NOMO-1 treated with dmso at 0.1 percent for 144 hours (cell line): ENCODE measurements at regions not wholly inside any gene's neighbourhood (a gene's known extent, or its start where the extent isn't known, plus 50 kb on each side); places are given as distances from the start of the nearest gene placed in this dataset.
"Not testable (repeated sequence)": the region's sequence is repeated elsewhere in the genome, so short reads cannot be mapped to it uniquely, and the experiment has no call there.

ENCODE experiments used
- DNase-seq: peaks from one replicate; lab custom pipeline; 2025; ENCODE audit not compliant: unreplicated experiment; lab: John Stamatoyannopoulos, UW

GRCh38 chr11:104704888-104705287, 193.4 kb downstream of the CASP12 start:
- no peak for DNase-seq

GRCh38 chr11:104704146-104704830, 194.0 kb downstream of the CASP12 start:
- no peak for DNase-seq

DNA sequence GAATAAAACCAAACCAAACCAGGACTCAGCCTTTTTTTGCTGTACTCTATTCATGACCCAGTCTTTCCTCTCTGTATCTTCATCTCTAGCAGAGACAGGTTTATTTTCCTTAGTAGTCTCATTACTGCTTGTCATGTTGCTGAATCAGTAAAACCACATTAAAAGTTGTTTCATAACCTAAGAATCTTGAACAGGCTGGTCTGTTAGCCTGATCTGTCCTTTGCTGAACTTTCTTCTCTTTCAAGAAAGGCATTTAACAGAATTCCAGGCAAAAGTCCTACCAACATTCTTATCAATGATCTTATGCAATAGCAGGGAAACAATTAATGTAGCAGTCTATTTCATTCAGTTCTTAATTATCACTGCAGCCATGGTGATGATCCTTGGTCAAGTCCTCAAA, 197.7 kb downstream of the CASP12 start:
- no peak for DNase-seq

DNA sequence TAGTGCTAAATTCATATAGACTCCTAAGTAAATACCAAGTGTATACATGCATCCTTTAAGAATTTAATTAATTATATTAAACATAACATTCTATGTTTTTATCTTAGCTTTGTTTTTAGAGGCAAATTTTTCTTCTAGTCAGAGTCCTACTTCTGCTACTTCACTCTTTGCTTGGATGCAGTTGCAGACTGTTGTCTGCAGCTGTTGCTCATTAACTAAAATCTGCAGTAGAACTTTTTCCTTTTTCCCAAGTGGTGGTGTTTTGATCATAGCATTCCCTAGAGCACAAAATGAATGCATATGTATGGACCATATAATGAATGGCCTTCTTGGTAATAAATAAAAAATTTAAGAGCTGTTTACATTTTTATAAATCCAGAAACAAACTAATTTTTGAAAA, 198.3 kb downstream of the CASP12 start:
- DNase-seq = no peak

DNA sequence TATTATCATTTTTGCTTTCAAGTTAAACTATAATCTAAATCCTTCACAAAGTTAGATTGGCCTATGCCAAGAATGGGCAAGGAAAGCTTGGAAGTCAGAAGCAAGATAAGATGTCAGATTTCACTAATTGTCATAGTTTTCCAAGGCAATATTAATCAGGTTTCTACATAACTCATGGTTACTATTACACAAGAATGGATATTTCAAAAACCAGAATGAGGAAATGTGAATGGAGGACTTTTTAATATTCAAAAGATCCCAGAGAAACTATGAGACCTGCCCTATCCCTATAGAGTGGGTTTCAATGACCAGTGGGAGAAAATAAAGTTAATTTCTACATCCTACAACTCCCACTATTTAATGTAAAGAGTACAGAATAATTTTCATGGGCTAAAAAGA, 203.2 kb downstream of the CASP12 start:
- DNase-seq = no peak

GRCh38 chr11:104694259-104695064, 203.8 kb downstream of the CASP12 start:
- DNase-seq = no peak

- DNase-seq = no peak
Measured at GRCh38 chr11:104692751-104693150, 205.5 kb downstream of the CASP12 start.

GRCh38 chr11:104691129-104691528, 207.1 kb downstream of the CASP12 start:
- no peak for DNase-seq

- DNase-seq = no peak
Measured at GRCh38 chr11:104690241-104690640, 208.0 kb downstream of the CASP12 start.

DNA sequence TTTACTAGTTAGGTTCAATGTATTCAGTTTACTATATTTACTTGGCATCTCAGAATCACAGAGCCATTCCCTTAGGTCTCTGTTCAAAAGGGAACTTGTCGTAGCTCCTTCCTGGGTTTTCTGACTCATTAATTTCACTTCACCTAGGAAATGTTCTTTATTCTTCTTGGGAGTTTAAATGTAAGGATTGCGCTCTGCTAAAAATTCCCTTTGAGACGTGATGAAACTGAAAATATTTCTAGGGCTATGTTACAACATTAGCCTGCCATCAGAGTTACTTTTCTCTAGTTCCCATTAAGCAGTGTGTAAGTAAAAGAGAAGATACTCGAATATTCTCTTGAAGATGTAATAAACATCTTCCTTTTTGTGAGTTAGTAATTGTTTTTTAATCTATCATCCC, 209.5 kb downstream of the CASP12 start:
- no peak for DNase-seq

DNA sequence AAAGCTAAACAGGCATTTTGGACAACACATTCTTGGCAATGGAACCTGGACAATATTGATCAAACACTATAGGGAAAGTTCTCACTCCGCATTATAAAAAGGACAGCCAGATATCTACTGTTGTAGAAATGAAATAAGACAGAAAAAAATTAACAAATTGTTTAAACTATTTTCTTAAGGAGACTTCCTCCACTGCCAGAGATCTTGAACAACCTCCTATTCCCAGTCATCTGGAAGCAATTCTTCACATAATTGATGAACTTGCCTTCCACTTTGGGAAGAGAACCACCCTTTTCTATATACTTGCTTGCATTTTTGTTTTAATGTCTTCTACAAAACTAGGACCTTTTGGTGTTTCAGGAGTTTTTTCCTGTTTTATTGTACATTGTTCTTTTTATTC, 216.1 kb downstream of the CASP12 start:
- DNase-seq = no peak

GRCh38 chr11:104679258-104679657, 219.0 kb downstream of the CASP12 start:
- DNase-seq = no peak

- no peak for DNase-seq
Measured at GRCh38 chr11:104678408-104678807, 219.9 kb downstream of the CASP12 start.

DNA sequence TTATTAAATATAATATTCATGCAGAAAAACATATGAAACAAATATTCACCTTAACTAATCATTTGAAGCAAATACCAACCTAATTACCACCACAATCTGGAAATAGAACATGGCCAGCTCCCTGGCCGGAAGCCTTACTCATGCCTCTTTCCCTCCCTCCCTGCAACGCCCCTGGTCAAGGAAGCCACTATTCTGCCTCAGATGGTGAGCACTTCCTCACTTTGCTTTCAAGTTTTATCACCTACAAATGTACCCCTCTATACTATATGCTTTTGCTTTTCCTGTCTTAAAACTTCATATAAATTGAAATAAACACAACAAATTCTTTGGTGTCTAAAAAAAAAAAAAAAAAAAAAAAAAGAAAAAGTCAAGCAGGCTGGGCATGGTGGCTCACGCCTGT, 221.2 kb downstream of the CASP12 start:
- DNase-seq = not testable (repeated sequence)

DNA sequence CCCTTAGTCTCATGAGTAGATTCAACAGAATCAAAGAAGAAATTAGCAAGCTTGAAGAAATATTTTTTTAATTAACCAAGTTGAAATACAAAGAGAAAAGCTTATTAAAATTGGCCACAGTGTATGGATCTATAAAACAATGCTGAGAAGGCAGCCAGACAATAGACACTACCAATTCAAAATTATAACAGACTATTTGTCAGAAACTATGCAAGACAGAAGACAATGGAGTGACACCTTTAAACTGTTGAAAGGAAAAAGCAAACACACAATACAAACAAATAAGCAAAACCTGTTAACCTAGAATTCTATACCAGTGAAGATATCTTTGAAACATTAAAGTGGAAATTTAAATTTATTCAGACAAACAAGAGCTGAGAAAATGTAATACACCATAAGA, 225.4 kb downstream of the CASP12 start:
- no peak for DNase-seq

- no peak for DNase-seq
Measured at GRCh38 chr11:104668797-104669463, 229.3 kb downstream of the CASP12 start.

GRCh38 chr11:104666624-104667023, 231.6 kb downstream of the CASP12 start:
- no peak for DNase-seq

DNA sequence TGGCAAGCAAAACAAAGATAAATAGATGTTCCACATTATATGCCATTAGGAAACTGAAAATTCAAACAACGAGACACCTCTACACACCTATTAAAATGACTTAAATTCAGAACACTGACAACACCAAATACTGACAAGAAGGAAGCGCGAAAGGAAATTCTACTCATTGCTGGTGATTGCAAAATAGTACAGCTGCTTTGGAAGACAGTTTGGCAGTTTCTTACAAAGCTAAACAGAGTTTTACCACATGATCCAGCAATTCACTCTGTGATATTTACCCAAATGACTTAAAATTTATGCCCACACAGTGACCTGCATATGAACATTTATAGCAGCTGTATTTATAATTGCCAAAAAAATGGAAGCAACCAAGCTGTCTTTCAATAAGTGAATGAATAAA, 232.6 kb downstream of the CASP12 start:
- peak; percentile 19 for DNase-seq

- no peak for DNase-seq
Measured at GRCh38 chr11:104663190-104664140, 234.8 kb downstream of the CASP12 start.

GRCh38 chr11:104661901-104662300, 236.4 kb downstream of the CASP12 start:
- DNase-seq = no peak

GRCh38 chr11:104661471-104661870, 236.8 kb downstream of the CASP12 start:
- no peak for DNase-seq
